Activated naive CD4-positive, alpha-beta T cell treated with anti-CD3 and anti-CD28 coated beads, Interleukin-2, amount 10 ng/mL, durations not matched to agents 7 days and 5 days (primary cell): ENCODE measurements at regions not wholly inside any gene's neighbourhood (a gene's known extent, or its start where the extent isn't known, plus 50 kb on each side); places are given as distances from the start of the nearest gene placed in this dataset.
"Not testable (repeated sequence)": the region's sequence is repeated elsewhere in the genome, so short reads cannot be mapped to it uniquely, and the experiment has no call there.

Source experiments
- CTCF ChIA-PET: fragments of 350-600 bp; sonication (Branson Sonifier 250); formaldehyde crosslinking; loops from one replicate; lab custom pipeline; 2021; ENCODE audit warnings: antibody characterized with exemption; lab: Charles Lee
- DNase-seq: peaks from one replicate; pipeline ENCODE4 v3.0.0-alpha.2; 2020
- H3K27ac Mint-ChIP-seq: one replicate; pipeline ENCODE4 v1.8.0; 2021; ENCODE audit warnings: mild to moderate bottlenecking, moderate library complexity, mixed read lengths
- H3K27me3 Mint-ChIP-seq: one replicate; pipeline ENCODE4 v1.8.0; 2021; ENCODE audit warnings: mild to moderate bottlenecking, mixed read lengths
- H3K36me3 Mint-ChIP-seq: one replicate; pipeline ENCODE4 v1.8.0; 2021; ENCODE audit warnings: mixed read lengths
- H3K4me1 Mint-ChIP-seq: one replicate; pipeline ENCODE4 v1.8.0; 2021; ENCODE audit warnings: mixed read lengths
- H3K4me3 Mint-ChIP-seq: one replicate; pipeline ENCODE4 v1.8.0; 2021; ENCODE audit warnings: mild to moderate bottlenecking, moderate library complexity, mixed read lengths
- H3K9me3 Mint-ChIP-seq: one replicate; pipeline ENCODE4 v1.8.0; 2021; ENCODE audit warnings: mixed read lengths

DNA sequence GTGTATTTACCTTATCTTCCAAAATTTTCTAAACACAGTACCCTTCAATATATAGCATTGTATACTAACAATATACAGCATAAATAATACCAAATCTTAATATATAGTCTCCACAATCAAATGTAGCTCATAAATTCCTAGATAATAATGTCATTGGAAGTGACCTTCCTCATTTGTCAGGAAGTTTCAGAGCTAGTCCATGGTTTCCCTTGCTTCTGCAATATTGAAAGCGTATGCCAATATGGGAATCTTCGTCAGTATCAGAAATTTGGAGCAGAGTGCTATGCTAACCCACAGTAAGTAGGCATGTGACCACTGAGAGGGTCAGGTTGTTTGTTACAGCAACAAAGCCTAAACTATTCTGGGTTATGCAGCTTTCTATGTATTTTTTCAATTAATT, 774.9 kb upstream of the CDH10 start:
- Mint-ChIP-seq H3K9me3 (peaks cover 8% of the 10 kb centered on the region), H3K27me3 (no peaks in the 10 kb centered on the region), H3K4me1 (no peaks in the 10 kb centered on the region), H3K4me3 (no peak overlapping the region), H3K36me3 (no peaks in the 10 kb centered on the region), H3K27ac (no peak overlapping the region)
- no peak for DNase-seq
- CTCF ChIA-PET: no interaction called here

DNA sequence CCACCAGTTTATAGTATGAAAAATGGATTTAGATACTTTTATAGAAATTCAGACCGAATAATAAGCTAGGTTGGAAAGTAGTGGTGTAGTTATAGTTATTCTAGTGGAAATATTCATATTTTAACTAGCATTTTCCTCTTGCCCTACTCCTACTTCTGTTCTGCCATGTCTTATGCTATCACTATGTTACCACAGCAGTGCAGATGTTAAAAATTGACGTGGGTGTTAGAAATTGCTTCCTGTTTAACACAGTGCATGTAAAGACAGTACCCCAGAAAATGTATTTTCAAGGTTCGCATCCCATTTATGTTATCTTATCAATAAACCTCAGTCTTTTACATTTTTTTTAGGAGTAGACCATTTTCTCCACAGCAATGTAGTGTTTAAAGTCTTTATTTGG, 774.2 kb upstream of the CDH10 start:
- DNase-seq: no peak
- Mint-ChIP-seq H3K9me3 (peaks cover 8% of the 10 kb centered on the region), H3K27me3 (no peaks in the 10 kb centered on the region), H3K36me3 (no peaks in the 10 kb centered on the region), H3K4me1 (no peaks in the 10 kb centered on the region), H3K27ac (no peak overlapping the region), H3K4me3 (no peak overlapping the region)
- CTCF ChIA-PET: no interaction called here

GRCh38 chr5:25418319-25418859, 773.6 kb upstream of the CDH10 start:
- no peak overlapping the region for H3K4me3 Mint-ChIP-seq

GRCh38 chr5:25416960-25417359, 772.2 kb upstream of the CDH10 start:
- Mint-ChIP-seq H3K27ac (no peak overlapping the region), H3K9me3 (peaks cover 9% of the 10 kb centered on the region), H3K27me3 (no peaks in the 10 kb centered on the region), H3K4me1 (no peaks in the 10 kb centered on the region), H3K4me3 (no peak overlapping the region), H3K36me3 (no peaks in the 10 kb centered on the region)
- DNase-seq: no peak
- CTCF ChIA-PET: no interaction called here

More at GRCh38 chr5:25418319-25418859, 773.6 kb upstream of the CDH10 start:
- no peak overlapping the region for H3K27ac Mint-ChIP-seq
- H3K27me3 Mint-ChIP-seq: no peaks in the 10 kb centered on the region
- H3K4me1 Mint-ChIP-seq: no peaks in the 10 kb centered on the region
- H3K9me3 Mint-ChIP-seq: peaks cover 8% of the 10 kb centered on the region
- no peak for DNase-seq
- no peaks in the 10 kb centered on the region for H3K36me3 Mint-ChIP-seq
- CTCF ChIA-PET: no interaction called here

DNA sequence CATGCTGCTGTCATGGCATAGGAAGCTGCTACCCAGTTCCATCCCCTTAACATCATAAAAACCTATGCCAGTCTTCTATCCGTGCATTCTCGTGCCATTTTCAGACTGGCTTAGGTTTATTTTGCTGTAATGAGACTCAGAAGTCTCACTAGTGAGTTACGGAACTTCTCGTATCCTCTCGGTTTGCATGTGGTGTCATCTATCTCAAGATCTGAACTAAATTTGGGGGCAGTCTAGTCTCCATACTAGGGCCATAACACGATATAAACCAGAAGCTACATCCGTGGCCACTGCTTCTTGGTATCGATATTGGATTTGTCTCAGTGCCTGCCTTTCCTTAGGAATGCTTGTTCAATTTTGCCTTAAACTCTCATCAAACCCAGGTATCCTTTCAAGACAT, 771.2 kb upstream of the CDH10 start:
- H3K9me3 Mint-ChIP-seq: peaks cover 10% of the 10 kb centered on the region
- H3K4me1 Mint-ChIP-seq: no peaks in the 10 kb centered on the region
- no peak overlapping the region for H3K27ac Mint-ChIP-seq
- DNase-seq: no peak
- no peak overlapping the region for H3K4me3 Mint-ChIP-seq
- CTCF ChIA-PET: no interaction called here
- H3K36me3 Mint-ChIP-seq: no peaks in the 10 kb centered on the region
- H3K27me3 Mint-ChIP-seq: no peaks in the 10 kb centered on the region

- no peak for DNase-seq
- Mint-ChIP-seq H3K27me3 (no peaks in the 10 kb centered on the region), H3K27ac (no peak overlapping the region), H3K4me1 (no peaks in the 10 kb centered on the region), H3K4me3 (no peak overlapping the region), H3K36me3 (no peaks in the 10 kb centered on the region), H3K9me3 (peaks cover 10% of the 10 kb centered on the region)
- CTCF ChIA-PET: no interaction called here
These were observed 770.0 kb upstream of the CDH10 start for GRCh38 chr5:25414742-25415141.

- H3K4me1 Mint-ChIP-seq: no peaks in the 10 kb centered on the region
- no peak for DNase-seq
- H3K4me3 Mint-ChIP-seq: no peak overlapping the region
- H3K27me3 Mint-ChIP-seq: no peaks in the 10 kb centered on the region
- H3K27ac Mint-ChIP-seq: no peak overlapping the region
- CTCF ChIA-PET: no interaction called here
- H3K36me3 Mint-ChIP-seq: no peaks in the 10 kb centered on the region
- H3K9me3 Mint-ChIP-seq: peaks cover 24% of the 10 kb centered on the region
These were observed 767.4 kb upstream of the CDH10 start for GRCh38 chr5:25412116-25412661.

GRCh38 chr5:25407365-25407764, 762.6 kb upstream of the CDH10 start:
- H3K27ac Mint-ChIP-seq, H3K4me3 Mint-ChIP-seq, H3K27me3 Mint-ChIP-seq, CTCF ChIA-PET, DNase-seq, H3K36me3 Mint-ChIP-seq, H3K4me1 Mint-ChIP-seq: not testable (repeated sequence)
- peaks cover 26% of the 10 kb centered on the region for H3K9me3 Mint-ChIP-seq

- Mint-ChIP-seq H3K4me3 (no peak overlapping the region), H3K36me3 (no peaks in the 10 kb centered on the region), H3K27me3 (no peaks in the 10 kb centered on the region), H3K9me3 (peaks cover 26% of the 10 kb centered on the region), H3K27ac (no peak overlapping the region), H3K4me1 (no peaks in the 10 kb centered on the region)
- CTCF ChIA-PET: no interaction called here
- no peak for DNase-seq
These were observed 761.1 kb upstream of the CDH10 start for GRCh38 chr5:25405850-25406249.

GRCh38 chr5:25399878-25400480, 755.2 kb upstream of the CDH10 start:
- Mint-ChIP-seq H3K4me1 (no peaks in the 10 kb centered on the region), H3K36me3 (no peaks in the 10 kb centered on the region), H3K27ac (no peak overlapping the region), H3K9me3 (peaks cover 12% of the 10 kb centered on the region), H3K27me3 (no peaks in the 10 kb centered on the region), H3K4me3 (no peak overlapping the region)
- CTCF ChIA-PET: no interaction called here
- no peak for DNase-seq

GRCh38 chr5:25393957-25394356, 749.2 kb upstream of the CDH10 start:
- H3K36me3 Mint-ChIP-seq: no peaks in the 10 kb centered on the region
- no peaks in the 10 kb centered on the region for H3K27me3 Mint-ChIP-seq
- no peak overlapping the region for H3K4me3 Mint-ChIP-seq
- DNase-seq: no peak
- peaks cover 19% of the 10 kb centered on the region for H3K9me3 Mint-ChIP-seq
- CTCF ChIA-PET: no interaction called here
- H3K27ac Mint-ChIP-seq: no peak overlapping the region
- no peaks in the 10 kb centered on the region for H3K4me1 Mint-ChIP-seq

DNA sequence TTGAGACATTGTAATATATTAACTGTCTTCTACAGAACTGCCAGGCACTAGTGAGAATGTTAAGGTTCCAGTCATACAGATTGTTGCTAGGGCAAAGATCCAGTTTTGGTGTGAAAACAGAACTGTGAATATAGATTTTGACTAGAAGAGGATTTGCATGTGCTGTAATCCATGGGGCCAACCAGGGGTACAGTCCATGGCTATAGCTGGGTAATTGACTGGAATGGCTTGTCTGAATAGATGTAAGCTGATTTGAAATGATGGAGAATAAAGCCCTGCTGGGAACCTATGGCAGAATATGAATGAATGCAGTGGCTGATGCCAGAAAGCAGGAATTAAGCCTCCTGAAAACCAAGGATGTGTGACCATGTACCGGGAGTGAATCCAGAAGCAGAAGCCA, 748.5 kb upstream of the CDH10 start:
- CTCF ChIA-PET: no interaction called here
- H3K27me3 Mint-ChIP-seq: no peaks in the 10 kb centered on the region
- DNase-seq: no peak
- no peaks in the 10 kb centered on the region for H3K4me1 Mint-ChIP-seq
- H3K4me3 Mint-ChIP-seq: no peak overlapping the region
- no peaks in the 10 kb centered on the region for H3K36me3 Mint-ChIP-seq
- peaks cover 19% of the 10 kb centered on the region for H3K9me3 Mint-ChIP-seq
- no peak overlapping the region for H3K27ac Mint-ChIP-seq

DNA sequence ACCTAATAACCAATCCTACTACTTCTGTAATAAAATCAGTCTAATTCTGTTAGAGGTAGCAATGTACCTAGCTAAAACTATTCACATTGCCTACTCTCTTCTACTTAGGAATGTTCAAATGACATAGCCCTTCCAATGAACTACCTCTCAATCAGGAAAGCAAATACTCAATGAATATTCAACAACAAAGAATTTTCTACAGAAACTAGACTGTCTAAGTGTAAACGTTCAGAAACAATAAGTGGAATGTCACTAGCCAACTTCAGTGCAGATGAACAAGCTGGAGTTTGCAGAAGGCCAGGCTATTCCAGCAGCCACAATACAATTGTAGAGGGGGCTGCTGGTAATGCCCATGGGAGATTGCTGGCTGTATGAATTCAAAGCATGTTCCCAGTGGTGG, 743.2 kb upstream of the CDH10 start:
- CTCF ChIA-PET: no interaction called here

DNA sequence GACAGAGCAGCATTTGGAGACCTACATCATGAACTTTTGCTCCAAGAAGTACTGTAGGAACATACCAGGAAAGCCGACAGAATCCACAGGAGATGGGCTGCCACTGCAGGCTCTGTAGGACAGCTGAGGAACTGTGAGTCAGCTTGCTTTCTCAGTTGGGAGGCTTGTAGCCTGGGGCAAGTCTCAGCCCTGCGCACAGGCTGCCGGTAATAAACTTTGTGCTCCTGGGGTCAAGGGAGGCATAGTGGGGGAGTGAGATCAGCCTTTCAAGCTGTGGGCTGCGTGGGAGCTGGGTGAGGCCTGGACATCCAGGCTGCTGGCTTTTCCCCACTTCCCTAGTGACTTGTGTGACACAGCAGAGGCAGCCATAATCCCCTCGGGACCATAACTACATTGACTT, 718.0 kb upstream of the CDH10 start:
- no peak overlapping the region for H3K4me3 Mint-ChIP-seq
- H3K9me3 Mint-ChIP-seq: peaks cover 25% of the 10 kb centered on the region
- CTCF ChIA-PET: interaction anchor here (0.6 kb wide), 1 partner anchor 717 kb away, joined by 3 read pairs; no protein-coding TSS in a partner anchor
- DNase-seq: no peak
- no peaks in the 10 kb centered on the region for H3K36me3 Mint-ChIP-seq
- no peaks in the 10 kb centered on the region for H3K27me3 Mint-ChIP-seq
- H3K4me1 Mint-ChIP-seq: no peaks in the 10 kb centered on the region
- H3K27ac Mint-ChIP-seq: no peak overlapping the region

More for the DNA sequence above, 743.2 kb upstream of the CDH10 start:
- Mint-ChIP-seq H3K4me1 (no peaks in the 10 kb centered on the region), H3K9me3 (peaks cover 23% of the 10 kb centered on the region), H3K27me3 (no peaks in the 10 kb centered on the region), H3K27ac (no peak overlapping the region), H3K36me3 (no peaks in the 10 kb centered on the region), H3K4me3 (no peak overlapping the region)
- no peak for DNase-seq

GRCh38 chr5:25358919-25359318, 714.1 kb upstream of the CDH10 start:
- H3K4me1 Mint-ChIP-seq: no peaks in the 10 kb centered on the region
- H3K9me3 Mint-ChIP-seq: peaks cover 22% of the 10 kb centered on the region
- H3K27me3 Mint-ChIP-seq: no peaks in the 10 kb centered on the region
- no peaks in the 10 kb centered on the region for H3K36me3 Mint-ChIP-seq
- CTCF ChIA-PET: no interaction called here
- no peak overlapping the region for H3K27ac Mint-ChIP-seq
- no peak overlapping the region for H3K4me3 Mint-ChIP-seq
- DNase-seq: no peak
